OCI-LY1 (cell line): ENCODE measurements at regions not wholly inside any gene's neighbourhood (a gene's known extent, or its start where the extent isn't known, plus 50 kb on each side); places are given as distances from the start of the nearest gene placed in this dataset.

Source experiments
- H2AFZ ChIP-seq: fragments of 200-600 bp; sonication (generic), shearing (Covaris generic); 2 replicates; pipeline ENCODE4 v1.6.0; 2014; ENCODE audit warnings: antibody characterized with exemption, mild to moderate bottlenecking, low read length
- H3F3A ChIP-seq: fragments of 200-600 bp; sonication (generic), shearing (Covaris generic); 2 replicates; pipeline ENCODE4 v1.6.0; 2014; ENCODE audit warnings: mild to moderate bottlenecking, antibody characterized with exemption, low read length, moderate library complexity; ENCODE audit not compliant: insufficient read depth
- H3K27ac ChIP-seq: fragments of 200-600 bp; sonication (generic); 2 replicates; pipeline ENCODE4 v1.5.1; 2014; ENCODE audit warnings: low read length, mixed run types, mild to moderate bottlenecking, low read depth; ENCODE audit not compliant: poor library complexity, severe bottlenecking
- H3K27me3 ChIP-seq: fragments of 200-600 bp; sonication (generic); 2 replicates; pipeline ENCODE4 v1.6.0; 2014; ENCODE audit warnings: antibody characterized with exemption, mild to moderate bottlenecking, low read length, moderate library complexity; ENCODE audit not compliant: insufficient read depth
- H3K36me3 ChIP-seq: fragments of 200-600 bp; sonication (generic); 2 replicates; pipeline ENCODE4 v1.6.1; 2014; ENCODE audit warnings: mild to moderate bottlenecking, antibody characterized with exemption, low read length, moderate library complexity, mixed read lengths; ENCODE audit not compliant: insufficient read depth
- H3K4me1 ChIP-seq: fragments of 200-600 bp; sonication (generic); 2 replicates; pipeline ENCODE4 v1.5.1; 2014; ENCODE audit warnings: mild to moderate bottlenecking, low read length, moderate library complexity; ENCODE audit not compliant: insufficient read depth, severe bottlenecking
- H3K4me2 ChIP-seq: fragments of 200-600 bp; sonication (generic), shearing (Covaris generic); 2 replicates; pipeline ENCODE4 v1.6.1; 2014; ENCODE audit warnings: low read length
- H3K4me3 ChIP-seq: fragments of 200-600 bp; sonication (generic); 2 replicates; pipeline ENCODE4 v1.5.1; 2014; ENCODE audit warnings: low read length, low read depth, mild to moderate bottlenecking, mixed read lengths; ENCODE audit not compliant: poor library complexity, severe bottlenecking
- H3K79me2 ChIP-seq: fragments of 200-600 bp; shearing (Covaris generic); 2 replicates; pipeline ENCODE4 v1.6.1; 2016; ENCODE audit warnings: mixed run types, low read length, mixed read lengths; ENCODE audit not compliant: insufficient read depth
- H3K9ac ChIP-seq: fragments of 200-600 bp; sonication (generic), shearing (Covaris generic); 2 replicates; pipeline ENCODE4 v1.6.1; 2014; ENCODE audit warnings: mild to moderate bottlenecking, low read length, mixed read lengths
- H3K9me2 ChIP-seq: fragments of 200-600 bp; sonication (generic), shearing (Covaris generic); 2 replicates; pipeline ENCODE4 v1.6.1; 2014; ENCODE audit warnings: low read depth, mild to moderate bottlenecking, low read length, mixed read lengths
- H3K9me3 ChIP-seq: fragments of 200-600 bp; shearing (Covaris generic); 2 replicates; pipeline ENCODE4 v1.6.1; 2014; ENCODE audit warnings: low read length, mixed read lengths
- H4K20me1 ChIP-seq: fragments of 200-600 bp; sonication (generic), shearing (Covaris generic); 2 replicates; pipeline ENCODE4 v1.6.0; 2016; ENCODE audit warnings: mild to moderate bottlenecking, low read length; ENCODE audit not compliant: insufficient read depth
- CTCF ChIP-seq: fragments of 200-600 bp; sonication (generic), shearing (Covaris generic); IDR thresholded peaks from 2 replicates; pipeline ENCODE4 v1.5.1; 2017; ENCODE audit warnings: mild to moderate bottlenecking, antibody characterized with exemption, low read length, moderate library complexity, mixed read lengths
- EZH2 ChIP-seq: fragments of 200-600 bp; sonication (generic), shearing (Covaris generic); IDR thresholded peaks from 2 replicates; pipeline ENCODE4 v1.8.0; 2017; ENCODE audit warnings: borderline replicate concordance, mixed run types, mild to moderate bottlenecking, antibody characterized with exemption, low read length, moderate library complexity, mixed read lengths

- TF ChIP-seq CTCF: no peak
- no peak for TF ChIP-seq EZH2
- Histone ChIP-seq H3K4me3 (no peak overlapping the region), H3K36me3 (no peaks in the 10 kb centered on the region), H3K4me1 (no peaks in the 10 kb centered on the region), H3K9ac (no peak overlapping the region), H3K27ac (no peak overlapping the region), H3K9me3 (no peaks in the 10 kb centered on the region), H3F3A (no peaks in the 10 kb centered on the region), H3K79me2 (no peaks in the 10 kb centered on the region), H3K27me3 (no peaks in the 10 kb centered on the region), H2AFZ (no peak overlapping the region), H4K20me1 (no peaks in the 10 kb centered on the region), H3K4me2 (no peak overlapping the region), H3K9me2 (no peaks in the 10 kb centered on the region)
These were observed 166.8 kb downstream of the SOX9 start for GRCh38 chr17:72287586-72287985.

GRCh38 chr17:72294487-72294893 lies 173.7 kb downstream of the SOX9 start:
- H3K9ac ChIP-seq: no peak overlapping the region
- no peak overlapping the region for H3K4me3 ChIP-seq
- no peak overlapping the region for H3K4me2 ChIP-seq
- H3K9me3 ChIP-seq: no peaks in the 10 kb centered on the region
- H3F3A ChIP-seq: no peaks in the 10 kb centered on the region
- TF ChIP-seq CTCF (no peak), EZH2 (no peak)
- H3K4me1 ChIP-seq: no peaks in the 10 kb centered on the region
- no peak overlapping the region for H3K27ac ChIP-seq
- H3K27me3 ChIP-seq: no peaks in the 10 kb centered on the region
- H3K36me3 ChIP-seq: no peaks in the 10 kb centered on the region
- no peaks in the 10 kb centered on the region for H3K9me2 ChIP-seq
- no peak overlapping the region for H2AFZ ChIP-seq
- H3K79me2 ChIP-seq: no peaks in the 10 kb centered on the region
- H4K20me1 ChIP-seq: no peaks in the 10 kb centered on the region

- no peaks in the 10 kb centered on the region for H3K79me2 ChIP-seq
These were observed 175.1 kb downstream of the SOX9 start for GRCh38 chr17:72295916-72296315.

More at GRCh38 chr17:72295916-72296315, 175.1 kb downstream of the SOX9 start:
- Histone ChIP-seq H3K36me3 (no peaks in the 10 kb centered on the region), H3K9me3 (no peaks in the 10 kb centered on the region), H3F3A (no peaks in the 10 kb centered on the region), H2AFZ (no peak overlapping the region), H3K9ac (no peak overlapping the region), H3K27me3 (no peaks in the 10 kb centered on the region), H4K20me1 (no peaks in the 10 kb centered on the region), H3K4me1 (no peaks in the 10 kb centered on the region), H3K27ac (no peak overlapping the region), H3K4me2 (no peak overlapping the region), H3K4me3 (no peak overlapping the region), H3K9me2 (no peaks in the 10 kb centered on the region)
- no peak for TF ChIP-seq CTCF
- TF ChIP-seq EZH2: no peak
